DND-41 (cell line): ENCODE measurements at regions not wholly inside any gene's neighbourhood (a gene's known extent, or its start where the extent isn't known, plus 50 kb on each side); places are given as distances from the start of the nearest gene placed in this dataset.

Experiments used
- ATAC-seq: fragments of 200-7000 bp; cut with Tn5 transposase; 3 replicates; pipeline ENCODE4 v1.9.1; 2021; ENCODE audit warnings: low read depth; ENCODE audit not compliant: insufficient read depth
- DNase-seq: peaks from one replicate; pipeline ENCODE4 v3.0.0-alpha.2; 2020
- H2AFZ ChIP-seq: 2 replicates; pipeline ENCODE4 v1.6.0; 2012; ENCODE audit warnings: low read depth, low read length
- H3K27ac ChIP-seq: 2 replicates; pipeline ENCODE4 v1.5.1; 2012; ENCODE audit warnings: low read length, inconsistent platforms
- H3K27me3 ChIP-seq: fragments of 200-600 bp; sonication (generic); 2 replicates; pipeline ENCODE4 v1.6.0; 2012; ENCODE audit warnings: low read length, mild to moderate bottlenecking, inconsistent platforms; ENCODE audit not compliant: insufficient read depth, poor library complexity
- H3K36me3 ChIP-seq: 2 replicates; pipeline ENCODE4 v1.5.1; 2012; ENCODE audit warnings: low read length, inconsistent platforms; ENCODE audit not compliant: insufficient read depth
- H3K4me1 ChIP-seq: 2 replicates; pipeline ENCODE4 v1.5.1; 2012; ENCODE audit warnings: mild to moderate bottlenecking, low read length; ENCODE audit not compliant: insufficient read depth
- H3K4me2 ChIP-seq: 2 replicates; pipeline ENCODE4 v1.6.0; 2012; ENCODE audit warnings: mild to moderate bottlenecking, moderate library complexity, low read length, inconsistent platforms; ENCODE audit not compliant: insufficient read depth
- H3K4me3 ChIP-seq, 2 experiments: fragments of 200-600 bp in 1 of 2; shearing (Covaris generic) in 1 of 2; 2 replicates each; pipeline ENCODE4 v1.5.1; 2012 to 2016; ENCODE audit warnings: inconsistent platforms in 2 of 2, low read length in 2 of 2, mild to moderate bottlenecking in 2 of 2, low read depth in 1 of 2, moderate library complexity in 1 of 2
- H3K79me2 ChIP-seq: 2 replicates; pipeline ENCODE4 v1.6.0; 2012; ENCODE audit warnings: low read length, inconsistent platforms; ENCODE audit not compliant: insufficient read depth
- H3K9ac ChIP-seq: 2 replicates; pipeline ENCODE4 v1.6.0; 2012; ENCODE audit warnings: low read depth, mild to moderate bottlenecking, inconsistent platforms, low read length, moderate library complexity
- H3K9me3 ChIP-seq: 2 replicates; pipeline ENCODE4 v1.5.1; 2012; ENCODE audit warnings: low read length, moderate library complexity, mild to moderate bottlenecking, inconsistent platforms; ENCODE audit not compliant: insufficient read depth, severe bottlenecking
- H4K20me1 ChIP-seq: 2 replicates; pipeline ENCODE4 v1.6.0; 2012; ENCODE audit warnings: low read length; ENCODE audit not compliant: insufficient read depth
- CTCF ChIP-seq: IDR thresholded peaks from 2 replicates; pipeline ENCODE4 v1.5.1; 2012; ENCODE audit warnings: borderline replicate concordance, low read length, moderate library complexity, mild to moderate bottlenecking; ENCODE audit not compliant: poor library complexity, severe bottlenecking; ENCODE audit errors: extremely low read depth
- EZH2 ChIP-seq: IDR thresholded peaks from 3 replicates; pipeline ENCODE4 v1.6.1; 2012; ENCODE audit warnings: borderline replicate concordance, low read depth, mild to moderate bottlenecking, moderate library complexity, low read length, inconsistent platforms; ENCODE audit not compliant: severe bottlenecking

GRCh38 chr21:43313939-43314405 lies 113.0 kb downstream of the SIK1 start:
- peaks cover 3% of the 10 kb centered on the region for H3K9me3 ChIP-seq
- H2AFZ ChIP-seq = no peak overlapping the region

GRCh38 chr21:43313221-43313938 lies 113.6 kb downstream of the SIK1 start:
- H3K9ac ChIP-seq = no peak overlapping the region
- no peak overlapping the region for H2AFZ ChIP-seq
- H3K27ac ChIP-seq = no peak overlapping the region
- no peaks in the 10 kb centered on the region for H3K79me2 ChIP-seq
- ATAC-seq (no peak), DNase-seq (no peak)
- no peaks in the 10 kb centered on the region for H4K20me1 ChIP-seq
- no peaks in the 10 kb centered on the region for H3K4me1 ChIP-seq
- H3K36me3 ChIP-seq = no peaks in the 10 kb centered on the region
- no peak overlapping the region for H3K4me3 ChIP-seq
- H3K9me3 ChIP-seq = peaks cover 3% of the 10 kb centered on the region
- no peak for TF ChIP-seq CTCF
- TF ChIP-seq EZH2 = no peak
- H3K27me3 ChIP-seq = no peaks in the 10 kb centered on the region
- H3K4me2 ChIP-seq = no peak overlapping the region

More at GRCh38 chr21:43313939-43314405, 113.0 kb downstream of the SIK1 start:
- H4K20me1 ChIP-seq = no peaks in the 10 kb centered on the region
- H3K27me3 ChIP-seq = no peaks in the 10 kb centered on the region
- no peak overlapping the region for H3K4me3 ChIP-seq
- no peak overlapping the region for H3K27ac ChIP-seq
- H3K9ac ChIP-seq = no peak overlapping the region
- no peaks in the 10 kb centered on the region for H3K4me1 ChIP-seq
- no peak for DNase-seq
- H3K4me2 ChIP-seq = no peak overlapping the region
- H3K79me2 ChIP-seq = no peaks in the 10 kb centered on the region
- TF ChIP-seq CTCF (no peak), EZH2 (no peak)
- no peaks in the 10 kb centered on the region for H3K36me3 ChIP-seq
- no peak for ATAC-seq

DNA sequence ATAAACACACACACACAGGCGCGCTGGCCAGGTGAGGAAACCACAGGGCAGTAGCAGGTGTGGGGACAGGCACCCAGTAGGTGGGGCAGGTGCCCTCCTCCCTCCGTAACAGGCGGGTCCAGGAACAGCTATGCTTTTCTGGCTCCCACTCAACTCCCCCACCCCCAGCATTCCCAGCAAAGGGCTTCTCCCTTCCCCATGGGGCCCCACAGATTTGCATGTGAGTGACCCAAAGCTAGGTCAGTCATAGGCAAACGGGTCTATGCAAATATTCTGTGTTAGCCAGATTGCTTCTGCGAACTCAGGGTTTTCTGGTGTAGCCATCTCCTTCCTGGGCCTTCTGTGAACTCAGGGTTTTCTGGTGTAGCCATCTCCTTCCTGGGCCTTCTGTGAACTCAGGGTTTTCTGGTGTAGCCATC lies 114.2 kb downstream of the SIK1 start:
- no peak for TF ChIP-seq CTCF
- no peak for TF ChIP-seq EZH2
- no peak overlapping the region for H3K4me2 ChIP-seq
- peaks cover under 1% of the 10 kb centered on the region for H3K9me3 ChIP-seq
- H3K27me3 ChIP-seq = no peaks in the 10 kb centered on the region
- no peaks in the 10 kb centered on the region for H3K79me2 ChIP-seq
- H3K4me3 ChIP-seq = no peak overlapping the region
- ATAC-seq (no peak), DNase-seq (no peak)
- H4K20me1 ChIP-seq = no peaks in the 10 kb centered on the region
- no peak overlapping the region for H3K27ac ChIP-seq
- no peak overlapping the region for H3K9ac ChIP-seq
- H3K4me1 ChIP-seq = no peaks in the 10 kb centered on the region
- no peak overlapping the region for H2AFZ ChIP-seq
- no peaks in the 10 kb centered on the region for H3K36me3 ChIP-seq
